Motor neuron (in vitro differentiated cells): ENCODE measurements at regions not wholly inside any gene's neighbourhood (a gene's known extent, or its start where the extent isn't known, plus 50 kb on each side); places are given as distances from the start of the nearest gene placed in this dataset.

ENCODE experiments used
- ATAC-seq, 8 experiments: fragments of 200-7000 bp; cut with Tn5 transposase; replicated peaks in 6 of 8; 2 replicates each; pipeline ENCODE4 v1.8.0; 2021; ENCODE audit warnings: mild to moderate bottlenecking in 8 of 8, moderate library complexity in 8 of 8
- H3K27ac ChIP-seq, 2 donors: fragments of 250-450 bp; sonication (Bioruptor Pico); 2 replicates each; pipeline ENCODE4 v1.9.0; 2021; ENCODE audit warnings: antibody characterized with exemption in 2 of 2, mild to moderate bottlenecking in 2 of 2, moderate library complexity in 1 of 2
- H3K4me1 ChIP-seq, 2 donors: fragments of 250-450 bp; sonication (Bioruptor Pico); replicated peaks in 1 of 2; 2 replicates each; pipeline ENCODE4 v1.6.1; 2021; ENCODE audit warnings: antibody characterized with exemption in 2 of 2, mild to moderate bottlenecking in 2 of 2, moderate library complexity in 1 of 2
- H3K4me3 ChIP-seq, 5 donors: fragments of 250-450 bp; sonication (Bioruptor Pico); 2 replicates each; pipeline ENCODE4 v1.9.0; 2021; ENCODE audit warnings: antibody characterized with exemption in 5 of 5, mild to moderate bottlenecking in 5 of 5, moderate library complexity in 4 of 5
- WGBS, 10 experiments: fragments of 450-650 bp; shearing (Covaris generic); methylation state at CpG; one replicate each; pipeline ENCODE4 v1.0.0; 2022; 5-methylcytosine and 5-hydroxymethylcytosine counted together
- in situ Hi-C, 9 experiments: fragments of 400-800 bp; cut with MboI; loops; one replicate each; pipeline ENCODE4 v1.15.0; 2021; ENCODE audit warnings: low sequenced_read_pairs in 9 of 9, low pct_unique_long_range_greater_than_20kb in 2 of 9; ENCODE audit not compliant: unreplicated experiment in 9 of 9

DNA sequence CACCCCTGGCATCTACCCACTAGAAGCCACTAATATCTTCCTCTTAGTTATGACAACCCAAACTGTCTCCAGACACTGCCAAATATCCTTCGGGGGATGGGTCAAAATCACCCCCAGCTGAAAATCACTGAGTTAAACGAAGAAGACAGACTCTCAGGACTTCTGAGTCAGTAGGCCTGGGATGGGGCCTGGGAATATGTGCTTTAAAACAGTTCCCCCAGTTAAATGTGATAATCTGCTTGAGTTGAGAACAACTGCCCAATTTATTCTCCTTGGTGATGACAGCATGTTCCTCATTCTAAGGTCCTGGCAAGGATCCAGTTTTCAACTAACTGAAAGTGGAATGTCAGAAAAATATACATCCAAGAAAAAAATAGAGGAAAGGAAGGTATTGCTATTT lies 52.4 kb downstream of the CBLL2 start:
- ATAC-seq: peak in 2 of 8 experiments; percentile 18 to 30
- H3K4me3 ChIP-seq: no peak overlapping the region
- no peak overlapping the region for H3K27ac ChIP-seq
- no peaks in the 10 kb centered on the region for H3K4me1 ChIP-seq
- 0 to 20% (median 20%) methylated on average over 1 to 2 of the region's 2 CpGs; no CpG with 5 or more reads in 7 of the 10 experiments for WGBS, 10 experiments
- in situ Hi-C loops: no loop called here

DNA sequence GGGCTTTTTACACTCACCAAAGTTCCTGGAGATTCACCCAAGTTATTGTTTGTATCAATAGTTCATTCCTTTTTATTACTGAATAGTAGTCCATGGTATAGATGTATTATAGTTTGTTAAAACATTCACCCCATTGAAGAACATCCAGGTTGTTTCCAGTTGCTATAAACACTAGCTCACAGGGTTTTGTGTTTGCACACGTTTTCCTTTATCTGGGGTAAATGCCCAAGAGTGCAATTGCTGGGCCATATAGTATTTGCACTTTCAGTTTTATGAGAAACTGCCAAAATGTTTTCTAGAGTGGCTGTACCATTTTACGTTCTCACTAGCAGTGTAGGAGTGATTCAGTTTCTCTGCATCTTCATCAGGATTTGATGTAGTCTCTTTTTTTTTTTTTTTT lies 57.1 kb downstream of the CBLL2 start:
- H3K27ac ChIP-seq: no peak overlapping the region
- ATAC-seq: no peak
- 14 to 100% (median 55%) methylated on average over 1 to 2 of the region's 2 CpGs; no CpG with 5 or more reads in 4 of the 10 experiments for WGBS, 10 experiments
- H3K4me3 ChIP-seq: no peak overlapping the region
- in situ Hi-C loops: no loop called here
- no peaks in the 10 kb centered on the region for H3K4me1 ChIP-seq

DNA sequence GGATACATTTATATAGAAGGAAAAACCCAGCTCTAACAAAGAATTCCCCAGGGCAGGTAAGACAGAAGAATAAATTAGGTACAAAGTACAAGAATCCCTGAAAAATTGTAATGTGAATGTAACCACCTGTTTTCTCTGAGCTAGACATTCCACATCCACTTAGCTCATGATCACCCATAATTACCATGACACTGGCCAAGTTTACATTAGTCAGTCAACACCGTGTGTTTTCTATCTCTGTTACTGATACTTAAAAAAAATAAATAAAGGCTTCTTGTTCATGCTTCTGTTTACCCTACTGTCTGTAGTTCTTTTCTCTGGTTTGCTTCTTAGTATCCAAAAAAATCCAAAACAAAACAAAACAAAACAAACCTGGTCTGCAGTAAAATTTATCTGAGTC lies 66.0 kb downstream of the CBLL2 start:
- H3K4me1 ChIP-seq: peaks cover 8% of the 10 kb centered on the region in 2 donors
- in situ Hi-C loops: no loop called here
- 13% methylated on average over 1 of the region's 1 CpG; no CpG with 5 or more reads in 9 of the 10 experiments for WGBS, 10 experiments
- peak in 2 of 8 experiments; percentile 32 to 43 for ATAC-seq
- H3K27ac ChIP-seq: no peak overlapping the region
- H3K4me3 ChIP-seq: no peak overlapping the region

DNA sequence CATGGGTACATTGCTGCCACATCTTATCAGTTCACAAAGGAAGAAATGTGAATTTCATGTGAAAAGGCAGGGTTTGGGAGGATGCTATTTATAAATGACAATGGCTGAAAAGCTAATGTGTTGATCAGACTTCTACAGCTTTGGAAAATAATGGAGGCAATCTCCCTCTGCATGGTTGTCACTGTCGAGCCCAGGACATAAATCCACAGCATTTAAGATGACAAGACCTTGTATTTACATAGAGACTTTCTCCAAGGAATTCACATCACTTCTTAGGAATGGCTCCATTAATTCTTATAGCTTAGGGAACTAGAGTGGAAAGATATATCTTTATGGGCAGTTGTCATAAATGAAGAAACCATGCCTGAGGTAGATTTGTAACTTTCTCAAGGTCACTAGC lies 66.7 kb downstream of the CBLL2 start:
- in situ Hi-C loops: no loop called here
- H3K4me3 ChIP-seq: no peak overlapping the region
- WGBS, 10 experiments: 0 to 80% (median 17%) methylated on average over 1 of the region's 1 CpG; no CpG with 5 or more reads in 6 of the 10 experiments
- peaks cover 8% of the 10 kb centered on the region in 2 donors for H3K4me1 ChIP-seq
- H3K27ac ChIP-seq: no peak overlapping the region
- ATAC-seq: no peak

DNA sequence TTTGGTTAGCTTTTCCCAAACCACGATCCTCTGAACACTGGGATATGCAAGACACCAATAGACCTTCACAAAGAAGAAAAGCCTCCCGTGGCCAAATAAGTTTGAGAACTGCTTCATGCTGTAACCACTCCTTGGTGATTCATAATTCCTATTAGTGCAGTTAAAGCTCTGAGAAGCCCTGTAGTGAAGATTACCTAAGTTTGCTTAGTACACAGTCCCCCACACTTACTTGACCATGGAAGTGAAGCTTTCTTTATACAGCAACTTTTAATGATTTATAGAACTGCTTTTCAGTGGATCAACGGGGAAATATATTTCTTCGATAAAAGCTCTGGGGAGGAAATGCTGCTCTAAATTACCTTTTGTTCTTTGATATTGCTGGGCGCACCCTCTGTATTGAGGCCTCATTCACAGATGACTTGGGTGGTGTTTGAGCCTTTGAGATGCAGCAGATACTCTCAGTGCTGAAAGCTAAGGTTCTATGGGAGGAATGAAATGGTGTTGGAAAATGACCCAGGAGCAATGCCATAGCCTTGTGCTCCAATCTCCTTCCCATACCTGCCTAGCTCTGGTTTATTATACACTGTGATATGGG lies 67.4 kb downstream of the CBLL2 start:
- H3K27ac ChIP-seq: no peak overlapping the region
- H3K4me1 ChIP-seq: peaks cover 8% of the 10 kb centered on the region in 2 donors
- in situ Hi-C loops: no loop called here
- H3K4me3 ChIP-seq: no peak overlapping the region
- 33 to 100% (median 75%) methylated on average over 1 to 5 of the region's 5 CpGs; no CpG with 5 or more reads in 4 of the 10 experiments for WGBS, 10 experiments
- no peak for ATAC-seq

DNA sequence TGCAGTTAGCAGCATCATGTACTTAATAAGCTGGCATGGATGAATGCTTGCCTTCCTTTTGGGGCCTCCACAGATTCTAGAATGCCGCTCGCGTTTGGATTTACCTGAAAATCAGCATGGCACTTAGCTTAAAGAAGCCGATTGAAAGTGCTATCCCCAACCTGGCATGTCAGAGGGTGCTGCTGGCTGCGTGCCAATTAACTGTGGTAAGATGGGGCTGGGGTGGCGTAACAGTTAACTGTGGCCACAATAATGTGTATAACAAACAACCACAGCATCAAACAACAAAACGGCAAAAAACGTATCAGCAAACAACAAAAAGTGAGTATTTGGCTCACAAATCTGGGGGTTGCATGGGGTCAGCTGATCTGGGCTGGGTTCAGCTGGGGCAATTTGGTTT lies 70.5 kb downstream of the CBLL2 start:
- 47 to 100% (median 94%) methylated on average over 1 to 8 of the region's 8 CpGs; no CpG with 5 or more reads in 7 of the 10 experiments for WGBS, 10 experiments
- in situ Hi-C loops: no loop called here
- no peak for ATAC-seq
- no peak overlapping the region for H3K4me3 ChIP-seq
- peaks cover 8% of the 10 kb centered on the region in 2 donors for H3K4me1 ChIP-seq
- H3K27ac ChIP-seq: no peak overlapping the region

DNA sequence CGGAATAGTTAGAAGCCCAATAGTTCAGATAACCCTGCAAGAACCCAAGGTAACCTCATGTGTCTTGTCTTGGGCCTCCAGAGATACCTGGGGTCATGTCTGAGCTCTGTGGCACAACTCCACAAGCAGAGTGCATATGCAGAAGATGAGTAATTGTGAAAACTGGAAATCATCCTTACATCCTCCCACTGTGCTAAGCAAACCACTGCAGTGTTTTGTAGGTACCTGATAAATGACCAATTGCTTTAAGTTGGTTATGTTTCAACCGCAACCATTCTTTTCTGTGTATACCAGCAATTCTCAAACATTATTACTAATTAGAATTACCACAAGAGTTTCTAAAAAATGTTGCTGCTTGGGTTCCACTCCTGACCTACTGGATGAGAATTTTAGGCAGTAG lies 73.2 kb downstream of the CBLL2 start:
- in situ Hi-C loops: no loop called here
- H3K27ac ChIP-seq: no peak overlapping the region
- no peak overlapping the region for H3K4me3 ChIP-seq
- ATAC-seq: no peak
- H3K4me1 ChIP-seq: no peaks in the 10 kb centered on the region
- WGBS, 10 experiments: 57 to 100% (median 100%) methylated on average over 1 to 2 of the region's 2 CpGs; no CpG with 5 or more reads in 4 of the 10 experiments

DNA sequence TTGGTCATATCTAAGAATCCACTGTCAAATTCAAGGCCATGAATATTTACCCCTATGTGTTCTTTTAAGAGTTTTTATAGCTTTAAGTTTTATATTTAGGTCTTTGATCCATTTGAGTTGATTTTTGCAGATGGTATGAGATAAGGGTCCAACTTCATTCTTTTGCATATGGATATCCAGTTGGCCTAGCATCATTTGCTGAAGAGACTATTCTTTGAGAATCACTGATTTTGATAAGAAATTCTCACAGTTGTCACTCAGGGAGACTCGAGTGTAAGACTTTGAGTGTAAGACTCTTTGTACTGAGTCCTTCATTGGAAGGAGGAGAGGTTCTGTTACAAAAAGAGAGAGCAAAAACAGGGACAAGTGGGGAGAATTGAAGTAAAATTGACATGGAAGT lies 74.8 kb downstream of the CBLL2 start:
- no peak overlapping the region for H3K4me3 ChIP-seq
- in situ Hi-C loops: no loop called here
- H3K4me1 ChIP-seq: no peaks in the 10 kb centered on the region
- 0 to 80% (median 17%) methylated on average over 1 of the region's 1 CpG; no CpG with 5 or more reads in 5 of the 10 experiments for WGBS, 10 experiments
- no peak overlapping the region for H3K27ac ChIP-seq
- no peak for ATAC-seq

DNA sequence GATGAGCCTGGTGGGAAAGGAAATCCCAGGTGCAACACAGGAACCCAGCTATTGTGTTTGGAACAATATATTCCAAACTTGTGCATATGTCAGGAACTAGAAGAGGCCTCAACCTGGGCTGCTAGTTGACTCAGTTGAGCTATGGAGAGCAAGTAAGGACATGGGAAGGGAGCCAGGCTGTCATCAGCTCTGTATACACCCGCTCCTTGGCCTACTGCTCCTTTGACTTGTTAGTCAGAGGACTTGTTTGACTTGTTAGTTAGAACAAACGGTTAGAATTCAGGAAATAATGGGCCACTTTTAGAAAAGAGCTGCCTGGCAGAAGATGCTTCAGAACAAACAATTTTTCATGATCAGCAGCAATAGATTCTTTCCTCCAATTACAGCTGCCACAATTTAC lies 76.4 kb downstream of the CBLL2 start:
- in situ Hi-C loops: no loop called here
- Histone ChIP-seq H3K4me3 (no peak overlapping the region), H3K4me1 (no peaks in the 10 kb centered on the region), H3K27ac (no peak overlapping the region)
- ATAC-seq: no peak
- 60 to 67% (median 63%) methylated on average over 1 to 2 of the region's 2 CpGs; no CpG with 5 or more reads in 7 of the 10 experiments for WGBS, 10 experiments

DNA sequence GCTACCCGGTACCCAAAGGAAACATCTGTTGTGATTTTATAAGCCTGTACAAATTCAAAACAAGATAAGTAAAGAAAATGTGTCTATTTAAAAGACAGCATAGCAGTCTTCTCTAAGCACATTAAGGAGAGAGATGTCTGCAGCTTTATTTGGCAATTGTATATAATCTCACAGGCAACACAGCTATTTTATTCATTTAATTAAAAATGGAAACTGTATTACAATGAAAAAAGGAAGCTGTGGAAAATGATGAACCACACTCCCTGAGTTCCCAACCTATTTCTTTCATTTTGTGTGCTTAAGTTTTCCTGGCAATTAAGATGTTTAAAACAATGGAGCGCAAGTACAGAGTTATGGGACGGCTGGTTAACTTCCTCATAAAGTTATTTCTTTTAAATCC lies 78.4 kb downstream of the CBLL2 start:
- H3K27ac ChIP-seq: no peak overlapping the region
- H3K4me3 ChIP-seq: no peak overlapping the region
- H3K4me1 ChIP-seq: no peaks in the 10 kb centered on the region
- in situ Hi-C loops: no loop called here
- WGBS, 10 experiments: 45 to 100% (median 96%) methylated on average over 2 to 3 of the region's 3 CpGs; no CpG with 5 or more reads in 4 of the 10 experiments
- no peak for ATAC-seq

DNA sequence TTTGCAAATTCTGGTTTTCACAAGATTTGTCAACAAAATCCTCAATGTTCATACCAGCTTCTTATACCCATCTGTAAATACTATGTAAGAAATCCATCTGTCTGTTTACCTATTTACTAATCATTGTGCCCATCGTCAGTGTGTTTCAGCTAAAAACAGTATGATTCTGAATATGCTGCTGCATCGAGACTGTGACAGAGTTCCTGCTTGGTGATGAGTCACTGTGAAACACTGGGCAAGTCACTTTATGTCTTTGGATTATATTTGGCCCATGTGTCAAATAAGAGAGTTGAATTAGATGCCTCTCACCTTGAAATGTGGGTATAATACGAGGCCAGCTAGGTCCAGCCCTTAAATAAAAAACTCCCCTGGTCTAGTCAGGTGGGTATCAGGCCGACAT lies 79.3 kb downstream of the CBLL2 start:
- H3K27ac ChIP-seq: no peak overlapping the region
- WGBS, 10 experiments: 0 to 80% (median 33%) methylated on average over 1 to 4 of the region's 4 CpGs; no CpG with 5 or more reads in 6 of the 10 experiments
- H3K4me3 ChIP-seq: no peak overlapping the region
- no peaks in the 10 kb centered on the region for H3K4me1 ChIP-seq
- peak in 1 of 8 experiments; percentile 26 for ATAC-seq
- in situ Hi-C loops: no loop called here

DNA sequence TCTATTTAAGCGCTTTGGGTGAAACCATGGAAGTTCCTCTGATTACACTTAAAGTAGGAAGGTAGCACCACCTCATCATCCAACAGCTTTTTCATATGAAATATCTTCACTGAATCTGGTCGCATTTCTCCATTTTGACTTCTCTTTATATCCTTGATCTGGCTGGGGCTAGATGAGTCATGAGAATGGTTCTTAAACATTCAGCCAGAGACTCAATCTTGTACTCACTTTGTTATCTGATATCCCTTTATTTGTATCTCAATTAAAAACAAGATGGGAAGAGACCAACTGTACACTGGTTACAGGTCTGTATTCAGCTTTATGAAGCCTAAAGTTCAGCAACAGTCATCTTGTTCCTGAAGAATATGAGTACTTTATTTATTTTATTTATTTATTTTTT lies 84.9 kb downstream of the CBLL2 start:
- Histone ChIP-seq H3K4me3 (no peak overlapping the region), H3K4me1 (no peaks in the 10 kb centered on the region), H3K27ac (no peak overlapping the region)
- WGBS, 10 experiments: 68 to 100% (median 94%) methylated on average over 1 to 2 of the region's 2 CpGs; no CpG with 5 or more reads in 5 of the 10 experiments
- in situ Hi-C loops: no loop called here
- no peak for ATAC-seq

DNA sequence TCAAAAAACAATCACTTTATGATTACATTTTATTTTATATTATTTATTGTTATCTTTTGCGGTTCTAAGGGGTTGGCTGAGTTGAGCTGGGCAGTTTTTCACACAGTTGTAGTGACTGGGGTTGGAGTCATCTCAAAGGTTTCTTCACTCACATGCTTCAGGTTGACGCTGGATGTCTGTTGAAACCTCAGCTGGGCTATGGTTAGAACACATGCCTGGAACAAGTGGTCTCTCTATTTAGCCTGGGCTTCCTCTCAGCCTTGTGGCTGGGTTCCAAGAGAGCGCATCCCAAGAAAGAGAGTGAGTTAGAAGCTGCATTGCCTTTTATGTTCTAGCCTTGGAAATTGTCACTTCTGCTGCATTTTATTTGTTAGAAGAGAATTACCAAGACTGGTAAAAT lies 87.4 kb downstream of the CBLL2 start:
- no peak for ATAC-seq
- no peaks in the 10 kb centered on the region for H3K4me1 ChIP-seq
- in situ Hi-C loops: no loop called here
- 59 to 100% (median 100%) methylated on average over 1 to 3 of the region's 3 CpGs; no CpG with 5 or more reads in 6 of the 10 experiments for whole genome bisulfite sequencing, 10 experiments
- no peak overlapping the region for H3K4me3 ChIP-seq
- no peak overlapping the region for H3K27ac ChIP-seq

DNA sequence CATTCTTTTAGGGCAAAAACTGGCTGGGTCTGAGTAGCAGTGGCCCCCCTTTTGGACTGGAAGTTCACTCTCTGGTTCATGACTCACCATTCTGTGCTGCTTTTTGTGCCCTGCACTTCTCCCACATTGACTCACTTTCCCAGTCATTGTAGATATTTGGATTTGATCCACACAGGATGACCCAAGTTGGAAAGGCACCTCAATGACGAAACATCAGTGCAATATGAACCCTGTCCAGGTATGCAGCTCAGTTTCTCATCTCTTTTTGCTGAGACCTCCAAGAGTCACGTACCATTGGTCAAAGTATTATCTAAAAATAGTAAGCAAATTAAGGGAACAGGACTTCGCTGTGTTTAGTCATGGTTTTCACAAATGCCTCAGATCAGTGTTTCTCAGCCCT lies 92.7 kb downstream of the CBLL2 start:
- in situ Hi-C loops: no loop called here
- H3K4me1 ChIP-seq: no peaks in the 10 kb centered on the region
- WGBS, 10 experiments: 10 to 100% (median 35%) methylated on average over 1 to 3 of the region's 3 CpGs; no CpG with 5 or more reads in 6 of the 10 experiments
- no peak overlapping the region for H3K4me3 ChIP-seq
- ATAC-seq: no peak
- no peak overlapping the region for H3K27ac ChIP-seq
